GM12878 (cell line): ENCODE measurements at regions not wholly inside any gene's neighbourhood (a gene's known extent, or its start where the extent isn't known, plus 50 kb on each side); places are given as distances from the start of the nearest gene placed in this dataset.

Experiments used
- ATAC-seq: fragments of 200-7000 bp; cut with Tn5 transposase; 3 replicates; pipeline ENCODE4 v1.9.1; 2020; ENCODE audit warnings: mild to moderate bottlenecking, moderate library complexity
- BruUV-seq: library from RNA; stranded (reverse); fragments of 400-500 nt; replicated peaks from 2 replicates; lab custom pipeline; 2021; lab: Mats Ljungman, UMichigan
- CTCF ChIA-PET: fragments of 300-600 bp; sonication (Branson Sonifier 250); formaldehyde crosslinking; extraction: SDS; loops from one replicate; lab custom pipeline; 2021; ENCODE audit warnings: inconsistent platforms; lab: Yijun Ruan, JAX
- POLR2A ChIA-PET: fragments of 350-600 bp; formaldehyde crosslinking; extraction: SDS; loops from one replicate; lab custom pipeline; 2021; ENCODE audit warnings: inconsistent platforms; lab: Charles Lee
- RAD21 ChIA-PET: fragments of 300-600 bp; sonication (Branson Sonifier 250); formaldehyde crosslinking; loops from one replicate; lab custom pipeline; 2023; ENCODE audit warnings: antibody characterized with exemption; ENCODE audit not compliant: unreplicated experiment; lab: Charles Lee
- SMC1A ChIA-PET: fragments of 300-600 bp; sonication (Branson Sonifier 250); formaldehyde crosslinking; loops from one replicate; lab custom pipeline; 2023; ENCODE audit not compliant: unreplicated experiment, uncharacterized antibody; lab: Charles Lee
- DNase-seq: peaks from one replicate; pipeline ENCODE4 v3.0.0-alpha.2; 2011; ENCODE audit warnings: low read depth, low spot score
- FAIRE-seq: peaks from 3 replicates; lab custom pipeline; 2011; peaks lifted over from hg19 to GRCh38; lab: Jason Lieb, UNC
- H2AFZ ChIP-seq: 2 replicates; pipeline ENCODE4 v1.6.0; 2011; ENCODE audit warnings: low read depth, low read length, control low read depth; ENCODE audit not compliant: control insufficient read depth
- H3K27ac ChIP-seq: 2 replicates; pipeline ENCODE4 v1.5.1; 2011; ENCODE audit warnings: control low read depth; ENCODE audit not compliant: control insufficient read depth, insufficient read depth
- H3K27me3 ChIP-seq, 2 experiments: replicated peaks in 1 of 2; 2 replicates each; pipeline versions ENCODE4 v1.6.0 to v1.6.1; 2011; ENCODE audit warnings: low read length in 1 of 2; ENCODE audit not compliant: control insufficient read depth in 2 of 2, insufficient read depth in 2 of 2
- H3K36me3 ChIP-seq, 2 experiments: 2 replicates each; pipeline ENCODE4 v1.5.1; 2011; ENCODE audit warnings: low read length in 1 of 2; ENCODE audit not compliant: control insufficient read depth in 2 of 2, insufficient read depth in 2 of 2
- H3K4me1 ChIP-seq: 2 replicates; pipeline ENCODE4 v1.6.1; 2011; ENCODE audit warnings: mild to moderate bottlenecking, low read length, moderate library complexity, mixed read lengths; ENCODE audit not compliant: control insufficient read depth, insufficient read depth
- H3K4me2 ChIP-seq: 2 replicates; pipeline ENCODE4 v1.6.0; 2011; ENCODE audit warnings: control low read depth; ENCODE audit not compliant: control insufficient read depth, insufficient read depth
- H3K4me3 ChIP-seq: fragments of 200-600 bp; sonication (generic); 2 replicates; pipeline ENCODE4 v1.5.1; 2016
- H3K79me2 ChIP-seq: 2 replicates; pipeline ENCODE4 v1.6.0; 2011; ENCODE audit warnings: low read length; ENCODE audit not compliant: control insufficient read depth, insufficient read depth
- H3K9ac ChIP-seq: 2 replicates; pipeline ENCODE4 v1.8.0; 2011; ENCODE audit warnings: low read length, control low read depth, mixed read lengths; ENCODE audit not compliant: control insufficient read depth, insufficient read depth
- H3K9me3 ChIP-seq: replicated peaks from 3 replicates; pipeline ENCODE4 v1.5.1; 2011; ENCODE audit warnings: mild to moderate bottlenecking, low read length; ENCODE audit not compliant: control insufficient read depth, insufficient read depth
- H4K20me1 ChIP-seq: 2 replicates; pipeline ENCODE4 v1.6.0; 2011; ENCODE audit not compliant: control insufficient read depth, insufficient read depth
- ASH2L ChIP-seq: fragments of 300-600, 200-600 bp; sonication (generic); IDR thresholded peaks from 2 replicates; pipeline ENCODE4 v1.6.1; 2017; ENCODE audit warnings: low read depth, mild to moderate bottlenecking, borderline replicate concordance
- BCL11A ChIP-seq: IDR thresholded peaks from 2 replicates; pipeline ENCODE4 v1.6.1; 2011; ENCODE audit warnings: low read depth, low read length
- BMI1 ChIP-seq: fragments of 450-650 bp; IDR thresholded peaks from 2 replicates; pipeline ENCODE4 v1.6.1; 2016; ENCODE audit warnings: mild to moderate bottlenecking, moderate library complexity, borderline replicate concordance
- E4F1 ChIP-seq: fragments of 450-650 bp; IDR thresholded peaks from 2 replicates; pipeline ENCODE4 v1.6.1; 2018; ENCODE audit warnings: borderline replicate concordance, mild to moderate bottlenecking; ENCODE audit not compliant: partially characterized antibody
- HDGF ChIP-seq: fragments of 450-650 bp; IDR thresholded peaks from 2 replicates; pipeline ENCODE4 v1.6.1; 2016; ENCODE audit warnings: antibody characterized with exemption
- JUNB ChIP-seq: IDR thresholded peaks from 2 replicates; pipeline ENCODE4 v1.6.1; 2016; ENCODE audit warnings: antibody characterized with exemption, mild to moderate bottlenecking
- NBN ChIP-seq: fragments of 450-650 bp; IDR thresholded peaks from 2 replicates; pipeline ENCODE4 v1.6.1; 2016
- POLR2AphosphoS5 ChIP-seq: IDR thresholded peaks from 2 replicates; pipeline ENCODE4 v1.6.1; 2011; ENCODE audit warnings: mild to moderate bottlenecking, low read length, inconsistent platforms
- RAD21 ChIP-seq: IDR thresholded peaks from 2 replicates; pipeline ENCODE4 v1.6.1; 2011; ENCODE audit warnings: mild to moderate bottlenecking, low read depth, low read length, moderate library complexity; ENCODE audit not compliant: insufficient read depth
- RAD51 ChIP-seq: fragments of 450-650 bp; IDR thresholded peaks from 2 replicates; pipeline ENCODE4 v1.6.1; 2016; ENCODE audit warnings: moderate library complexity, mild to moderate bottlenecking, inconsistent platforms
- RUNX3 ChIP-seq: IDR thresholded peaks from 2 replicates; pipeline ENCODE4 v1.6.1; 2012; ENCODE audit warnings: low read length, inconsistent platforms
- SPI1 ChIP-seq: IDR thresholded peaks from 2 replicates; pipeline ENCODE4 v1.6.1; 2011; ENCODE audit warnings: low read depth, mild to moderate bottlenecking, low read length, moderate library complexity, borderline replicate concordance; ENCODE audit not compliant: insufficient read depth
- USF1 ChIP-seq: IDR thresholded peaks from 2 replicates; pipeline ENCODE4 v1.6.1; 2011; ENCODE audit warnings: borderline replicate concordance, low read depth, mild to moderate bottlenecking, moderate library complexity, mixed read lengths, low read length; ENCODE audit not compliant: insufficient read depth; ENCODE audit errors: extremely low read length
- WGBS: methylation state at CpG from one replicate; pipeline ENCODE4 v1.1.6; 2016; ENCODE audit warnings: low lambda C conversion rate; ENCODE audit not compliant: insufficient replicate concordance, insufficient coverage; ENCODE audit errors: missing lambda C conversion rate; 5-methylcytosine and 5-hydroxymethylcytosine counted together
- in situ Hi-C: fragments of 300-500 bp; cut with MboI; formaldehyde crosslinking; loops from 9 replicates; pipeline ENCODE4 v1.14.3; 2018; ENCODE audit warnings: mixed read lengths
- intact Hi-C: fragments of 100-400 bp; cut with micrococcal nuclease; formaldehyde crosslinking; loops from one replicate; pipeline ENCODE4 v1.14.2; 2022; ENCODE audit not compliant: unreplicated experiment

GRCh38 chr7:26081638-26082037 is 70.4 kb upstream of the NFE2L3 start:
- ATAC-seq (peak; percentile 32; the same call in 2 of the 3 replicates), FAIRE-seq (no peak), DNase-seq (no peak)
- no peak overlapping the region for H3K27ac ChIP-seq
- no peaks in the 10 kb centered on the region for H3K4me1 ChIP-seq
- ChIA-PET SMC1A (interaction anchor here (0.6 to 2.1 kb wide), 3 partner anchors 9 to 288 kb away, joined by 3 to 14 read pairs (median 4); partner anchors contain the start of gene NFE2L3), CTCF (interaction anchor here (0.8 to 2.6 kb wide), 7 partner anchors 9 to 586 kb away, joined by 3 to 15 read pairs (median 3); no protein-coding TSS in a partner anchor), RAD21 (interaction anchor here (0.9 kb wide), 1 partner anchor 189 kb away, joined by 4 read pairs; no protein-coding TSS in a partner anchor), POLR2A (no interaction called here)
- H3K9me3 ChIP-seq = no peaks in the 10 kb centered on the region
- no peak overlapping the region for H3K4me3 ChIP-seq
- no TSS peak for BruUV-seq
- peaks cover 2 to 3% of the 10 kb centered on the region in 2 experiments; a peak in 1 of 4 replicates for H3K27me3 ChIP-seq
- H3K79me2 ChIP-seq = no peaks in the 10 kb centered on the region
- in situ Hi-C loops (loop anchor here (25.0 kb wide), 1 partner anchor 1081 kb away; the partner anchor contains the start of genes HOXA10, HOXA3, HOXA7 and HOXA9), intact Hi-C loops (no loop called here)
- no peak overlapping the region for H3K4me2 ChIP-seq
- no peaks in the 10 kb centered on the region for H3K36me3 ChIP-seq
- TF ChIP-seq RAD51 = no peak
- H3K9ac ChIP-seq = no peak overlapping the region
- 46% methylated on average over 2 of the region's 2 CpGs for WGBS
- no peaks in the 10 kb centered on the region for H4K20me1 ChIP-seq
- no peak overlapping the region for H2AFZ ChIP-seq

- intact Hi-C loops (no loop called here), in situ Hi-C loops (loop anchor here (25.0 kb wide), 1 partner anchor 1079 kb away; the partner anchor contains the start of genes HOXA10, HOXA3, HOXA7 and HOXA9)
- Histone ChIP-seq H3K27ac (no peak overlapping the region), H3K79me2 (no peaks in the 10 kb centered on the region), H3K9ac (no peak overlapping the region), H3K9me3 (no peaks in the 10 kb centered on the region), H2AFZ (no peak overlapping the region), H3K4me1 (no peaks in the 10 kb centered on the region), H3K36me3 (no peaks in the 10 kb centered on the region), H4K20me1 (no peaks in the 10 kb centered on the region), H3K4me2 (no peak overlapping the region), H3K27me3 (0 out of 4 replicates have a peak, but pooled peaks cover 0 to 3% of the 10 kb centered on the region in 2 experiments), H3K4me3 (no peak overlapping the region)
- no peak for TF ChIP-seq JUNB
- no peak for TF ChIP-seq BMI1
- TF ChIP-seq NBN = no peak
- TF ChIP-seq POLR2AphosphoS5 = no peak
- no peak for TF ChIP-seq RUNX3
- no peak for TF ChIP-seq HDGF
- TF ChIP-seq ASH2L = no peak
- TF ChIP-seq BCL11A = no peak
- no peak for TF ChIP-seq RAD51
- no peak for TF ChIP-seq USF1
- TF ChIP-seq RAD21 = no peak
- no peak for TF ChIP-seq SPI1
- no peak for TF ChIP-seq E4F1
- ChIA-PET POLR2A (no interaction called here), SMC1A (interaction anchor here (1.0 to 2.1 kb wide), 12 partner anchors 8 to 1078 kb away, joined by 3 to 14 read pairs (median 4); partner anchors contain the start of gene SNX10), RAD21 (interaction anchor here (1.4 to 2.5 kb wide), 5 partner anchors 9 to 282 kb away, joined by 5 to 16 read pairs (median 6); no protein-coding TSS in a partner anchor), CTCF (interaction anchor here (0.6 to 3.2 kb wide), 12 partner anchors 13 to 1078 kb away, joined by 3 to 17 read pairs (median 4); no protein-coding TSS in a partner anchor)
- ATAC-seq = no peak
- no TSS peak for BruUV-seq
- no peak for DNase-seq
- FAIRE-seq = no peak
- 3% methylated on average over 2 of the region's 2 CpGs for WGBS
Measured at GRCh38 chr7:26083113-26083512, 68.9 kb upstream of the NFE2L3 start.
